Endodermal cell (in vitro differentiated cells): ENCODE measurements at regions not wholly inside any gene's neighbourhood (a gene's known extent, or its start where the extent isn't known, plus 50 kb on each side); places are given as distances from the start of the nearest gene placed in this dataset.

Source experiments
- DNase-seq: peaks from one replicate; pipeline ENCODE4 v3.0.0-alpha.2; 2017
- H3K27ac ChIP-seq: 2 replicates; pipeline ENCODE4 v1.5.1; 2013; ENCODE audit warnings: mild to moderate bottlenecking, low read depth, low read length, moderate library complexity
- H3K27me3 ChIP-seq: 2 replicates; pipeline ENCODE4 v1.6.1; 2013; ENCODE audit warnings: mild to moderate bottlenecking, low read length, moderate library complexity; ENCODE audit not compliant: insufficient read depth, control insufficient read depth, poor library complexity, severe bottlenecking
- H3K36me3 ChIP-seq: 2 replicates; pipeline ENCODE4 v1.7.0; 2013; ENCODE audit warnings: mild to moderate bottlenecking, low read length, moderate library complexity; ENCODE audit not compliant: control insufficient read depth, insufficient read depth
- H3K4me1 ChIP-seq: one replicate; pipeline ENCODE4 v1.7.0; 2013; ENCODE audit warnings: low read length; ENCODE audit not compliant: control insufficient read depth, insufficient read depth
- H3K4me3 ChIP-seq: 2 replicates; pipeline ENCODE4 v1.5.1; 2013; ENCODE audit warnings: mild to moderate bottlenecking, low read length, moderate library complexity
- H3K9ac ChIP-seq: 2 replicates; pipeline ENCODE4 v1.6.1; 2013; ENCODE audit warnings: mild to moderate bottlenecking, low read length, moderate library complexity; ENCODE audit not compliant: poor library complexity, severe bottlenecking; ENCODE audit errors: extremely low read depth
- H3K9me3 ChIP-seq: 2 replicates; pipeline ENCODE4 v1.6.1; 2013; ENCODE audit warnings: mild to moderate bottlenecking, low read length, moderate library complexity; ENCODE audit not compliant: control insufficient read depth
- H3K27ac Mint-ChIP-seq: 2 replicates; pipeline ENCODE4 v1.8.0; 2020; ENCODE audit warnings: mixed read lengths
- H3K27me3 Mint-ChIP-seq: 2 replicates; pipeline ENCODE4 v1.8.0; 2021; ENCODE audit warnings: mild to moderate bottlenecking, mixed read lengths; ENCODE audit not compliant: insufficient read depth
- H3K36me3 Mint-ChIP-seq: 2 replicates; pipeline ENCODE4 v1.8.0; 2020; ENCODE audit warnings: low read depth, mixed read lengths
- H3K4me1 Mint-ChIP-seq: 2 replicates; pipeline ENCODE4 v1.8.0; 2020; ENCODE audit warnings: mixed read lengths
- H3K4me3 Mint-ChIP-seq: 2 replicates; pipeline ENCODE4 v1.8.0; 2020; ENCODE audit warnings: mild to moderate bottlenecking, moderate library complexity, mixed read lengths
- H3K9me3 Mint-ChIP-seq: 2 replicates; pipeline ENCODE4 v1.8.0; 2020; ENCODE audit warnings: mild to moderate bottlenecking, mixed read lengths
- CTCF ChIP-seq: fragments of 200-600 bp; sonication (generic); conservative IDR thresholded peaks from 2 replicates; pipeline ENCODE4 v1.5.0; 2021; ENCODE audit warnings: antibody characterized with exemption, mild to moderate bottlenecking
- WGBS, 2 experiments: methylation state at CpG; one replicate each; pipeline versions ENCODE4 v1.1.5 to v1.1.7; 2013; ENCODE audit warnings: missing lambda C conversion rate in 2 of 2, mixed read lengths in 1 of 2; ENCODE audit not compliant: insufficient coverage in 1 of 2, insufficient read length in 1 of 2; 5-methylcytosine and 5-hydroxymethylcytosine counted together

- DNase-seq, result peak; percentile 63
Observed at GRCh38 chr17:52710363-52710901, 551.9 kb upstream of the CA10 start.

GRCh38 chr17:52709724-52710123 is 551.2 kb upstream of the CA10 start:
- Mint-ChIP-seq H3K36me3 (no peaks in the 10 kb centered on the region), H3K4me1 (no peaks in the 10 kb centered on the region), H3K27ac (no peak overlapping the region), H3K27me3 (no peaks in the 10 kb centered on the region), H3K4me3 (no peak overlapping the region), H3K9me3 (no peaks in the 10 kb centered on the region)
- Histone ChIP-seq H3K9ac (no peak overlapping the region), H3K27me3 (no peaks in the 10 kb centered on the region), H3K4me3 (no peak overlapping the region), H3K27ac (no peak overlapping the region), H3K4me1 (no peaks in the 10 kb centered on the region), H3K9me3 (peaks cover 9% of the 10 kb centered on the region), H3K36me3 (no peaks in the 10 kb centered on the region)
- DNase-seq, result no peak
- 77% methylated on average over 3 of the region's 3 CpGs; no CpG with 5 or more reads in 1 of the 2 experiments for WGBS, 2 experiments
- TF ChIP-seq CTCF, result no peak

More at GRCh38 chr17:52710363-52710901, 551.9 kb upstream of the CA10 start:
- H3K36me3 Mint-ChIP-seq, result no peaks in the 10 kb centered on the region
- H3K27me3 Mint-ChIP-seq, result no peaks in the 10 kb centered on the region
- Histone ChIP-seq H3K27me3 (no peaks in the 10 kb centered on the region), H3K4me3 (no peak overlapping the region), H3K27ac (no peak overlapping the region), H3K9me3 (peaks cover 9% of the 10 kb centered on the region), H3K9ac (no peak overlapping the region), H3K4me1 (no peaks in the 10 kb centered on the region), H3K36me3 (no peaks in the 10 kb centered on the region)
- H3K9me3 Mint-ChIP-seq, result no peaks in the 10 kb centered on the region
- no peaks in the 10 kb centered on the region for H3K4me1 Mint-ChIP-seq
- no peak overlapping the region for H3K4me3 Mint-ChIP-seq
- 83% methylated on average over 1 of the region's 1 CpG; no CpG with 5 or more reads in 1 of the 2 experiments for WGBS, 2 experiments
- H3K27ac Mint-ChIP-seq, result no peak overlapping the region
- no peak for TF ChIP-seq CTCF

GRCh38 chr17:52696362-52696761 is 537.8 kb upstream of the CA10 start:
- Mint-ChIP-seq H3K9me3 (no peaks in the 10 kb centered on the region), H3K27me3 (no peaks in the 10 kb centered on the region), H3K27ac (no peak overlapping the region), H3K4me1 (no peaks in the 10 kb centered on the region), H3K36me3 (no peaks in the 10 kb centered on the region), H3K4me3 (no peak overlapping the region)
- Histone ChIP-seq H3K36me3 (no peaks in the 10 kb centered on the region), H3K27me3 (no peaks in the 10 kb centered on the region), H3K4me3 (no peak overlapping the region), H3K4me1 (no peaks in the 10 kb centered on the region), H3K9me3 (peaks cover 10% of the 10 kb centered on the region), H3K27ac (no peak overlapping the region), H3K9ac (no peak overlapping the region)
- TF ChIP-seq CTCF, result no peak
- 89 to 100% methylated on average over 2 to 3 of the region's 3 CpGs for WGBS, 2 experiments
- no peak for DNase-seq
